ENCODE measurements at regions not wholly inside any gene's neighbourhood (a gene's known extent, or its start where the extent isn't known, plus 50 kb on each side); places are given as distances from the start of the nearest gene placed in this dataset.
"Not testable (repeated sequence)": the region's sequence is repeated elsewhere in the genome, so short reads cannot be mapped to it uniquely, and the experiment has no call there.

- DNase-seq, result not testable (repeated sequence)
These were observed 901.0 kb downstream of the DSC3 start for GRCh38 chr18:30141506-30141905.

- DNase-seq, result no peak
These were observed 902.8 kb downstream of the DSC3 start for GRCh38 chr18:30139631-30140287.

DNA sequence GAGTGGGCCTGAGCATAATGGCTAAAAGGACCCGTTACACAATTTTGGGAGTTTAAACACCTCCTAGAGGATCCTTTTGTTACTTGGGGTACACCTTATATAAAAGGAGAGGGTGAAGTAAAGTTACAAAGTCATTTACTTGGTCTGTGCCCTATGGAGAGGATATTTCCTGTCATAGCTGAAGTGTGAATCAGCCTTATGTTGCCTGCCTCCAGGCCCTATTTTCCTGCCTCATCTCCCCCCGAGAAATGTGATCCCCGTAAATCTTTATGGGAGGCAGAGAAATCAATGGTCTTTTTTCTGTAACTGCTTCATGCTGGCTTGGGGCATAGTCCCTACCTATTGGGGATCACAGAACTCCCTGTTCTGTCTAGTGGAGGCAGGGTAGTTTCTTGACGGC lies 906.6 kb downstream of the DSC3 start:
- DNase-seq, result no peak

GRCh38 chr18:30134020-30134419 lies 908.5 kb downstream of the DSC3 start:
- no peak for DNase-seq

- no peak for DNase-seq
These were observed 909.6 kb downstream of the DSC3 start for GRCh38 chr18:30132959-30133358.

- DNase-seq, result no peak
These were observed 921.1 kb downstream of the DSC3 start for GRCh38 chr18:30121397-30121796.

DNA sequence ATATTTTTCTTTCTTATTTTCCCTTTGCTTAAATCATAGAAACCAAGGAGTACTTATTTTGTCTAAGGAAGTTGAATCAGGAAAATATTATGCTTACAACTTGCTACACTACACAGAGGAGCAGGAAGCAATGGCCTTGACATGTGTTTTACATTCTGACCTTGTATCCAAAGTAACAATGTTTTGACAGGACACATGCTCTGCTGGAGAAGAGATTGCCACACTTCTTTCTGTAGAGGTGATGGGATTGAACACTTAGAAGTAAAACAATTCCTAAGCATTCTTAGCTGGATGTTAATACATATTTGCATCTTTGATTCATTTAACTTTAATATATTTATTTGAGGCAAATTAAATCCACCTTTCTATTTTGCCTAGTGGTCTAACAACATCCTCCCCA lies 929.1 kb downstream of the DSC3 start:
- DNase-seq, result no peak

GRCh38 chr18:30106356-30106755 lies 936.2 kb downstream of the DSC3 start:
- DNase-seq, result no peak

DNA sequence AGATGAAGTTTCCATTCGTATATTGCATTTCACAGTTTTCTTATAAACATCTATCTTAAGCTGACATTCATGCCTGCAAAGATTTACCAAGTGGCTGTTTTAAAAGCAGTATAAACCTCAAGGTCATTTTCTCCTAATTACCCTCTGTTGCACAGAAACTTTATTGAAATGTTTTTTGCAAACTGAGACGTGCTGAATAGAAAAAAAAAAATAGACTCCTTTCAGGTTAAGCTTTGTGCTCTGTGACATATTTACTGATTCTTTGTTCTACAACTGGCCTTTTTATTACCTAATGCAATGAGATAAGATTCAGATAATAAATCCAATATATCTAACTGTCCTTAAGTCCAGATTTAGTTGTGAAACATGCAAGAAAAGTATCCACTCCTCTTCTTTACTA lies 938.7 kb downstream of the DSC3 start:
- no peak for DNase-seq

DNA sequence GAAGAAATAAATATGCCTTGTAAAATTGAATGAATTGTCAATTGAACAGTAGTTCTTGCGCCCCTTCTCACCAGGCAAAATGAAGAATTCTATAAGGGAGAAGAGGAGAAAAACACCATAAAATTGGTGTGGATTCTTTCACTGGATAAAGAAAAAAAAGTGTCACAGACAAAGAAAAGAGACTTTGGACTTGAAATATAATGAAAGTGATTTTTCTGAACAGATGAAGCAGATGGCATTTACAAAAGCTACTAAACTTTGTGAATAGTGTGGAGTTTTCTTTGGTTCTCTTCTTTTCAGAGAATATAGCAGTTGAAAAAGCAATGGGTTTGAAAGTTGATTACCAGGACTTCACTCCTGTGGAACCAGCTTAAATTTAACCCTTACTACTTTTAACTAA lies 945.7 kb downstream of the DSC3 start:
- DNase-seq, result no peak

- no peak for DNase-seq
These were observed 948.0 kb downstream of the DSC3 start for GRCh38 chr18:30094556-30094955.

DNA sequence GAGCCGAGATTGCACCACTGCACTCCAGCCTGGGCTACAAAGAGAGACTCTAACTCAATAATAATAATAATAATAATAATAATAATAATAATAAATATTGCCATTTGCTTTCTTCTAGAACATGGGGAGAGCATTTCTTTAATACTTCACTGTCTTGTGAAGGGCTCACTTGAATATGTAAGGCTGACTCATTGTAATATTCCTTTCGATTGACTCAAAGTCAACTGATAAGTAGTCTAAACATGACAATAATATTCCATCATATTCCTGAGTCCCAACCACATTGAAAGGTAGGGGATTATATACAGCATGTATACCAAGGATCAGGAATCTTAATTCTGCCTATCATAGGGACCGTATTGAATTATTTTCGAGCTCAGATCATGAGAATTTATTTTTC lies 949.2 kb downstream of the DSC3 start:
- DNase-seq, result no peak

GRCh38 chr18:30088238-30089015 lies 954.1 kb downstream of the DSC3 start:
- no peak for DNase-seq

- no peak for DNase-seq
These were observed 956.2 kb downstream of the DSC3 start for GRCh38 chr18:30086351-30086750.

GRCh38 chr18:30081122-30081521 lies 961.4 kb downstream of the DSC3 start:
- DNase-seq, result no peak

DNA sequence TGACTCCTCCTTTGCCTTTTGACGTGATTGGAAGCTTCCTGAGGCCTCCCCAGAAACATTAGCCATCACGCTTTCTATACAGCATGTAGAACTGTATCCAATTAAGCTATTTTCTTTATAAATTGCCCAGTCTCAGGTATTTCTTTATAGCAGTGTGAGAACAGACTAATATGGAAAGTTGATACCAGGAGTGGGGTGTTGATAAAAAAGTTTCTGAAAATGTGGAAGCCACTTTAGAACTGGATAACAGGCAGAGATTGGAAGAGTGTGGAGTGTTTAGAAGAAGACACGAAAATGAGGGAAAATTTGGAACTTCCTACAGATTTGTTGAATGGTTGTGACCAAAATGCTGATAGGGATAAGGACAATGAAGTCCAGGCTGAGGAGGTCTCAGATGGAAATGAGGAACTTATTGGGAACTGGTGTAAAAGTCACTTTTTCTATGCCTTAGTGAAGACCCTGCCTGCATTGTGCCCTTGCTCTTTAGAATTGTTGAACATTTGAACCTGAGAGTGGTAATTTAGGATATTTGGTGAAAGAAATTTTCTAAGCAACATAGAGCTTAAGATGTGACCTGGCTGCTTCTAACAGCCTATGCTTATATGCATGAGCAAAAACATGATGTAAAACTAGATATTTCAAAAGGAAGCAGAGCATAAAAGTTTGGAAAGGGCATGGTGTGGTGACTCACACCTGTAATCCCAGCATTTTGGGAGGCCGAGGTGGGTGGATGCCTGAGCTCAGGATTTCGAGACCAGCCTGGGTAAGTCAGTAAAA lies 969.7 kb downstream of the DSC3 start:
- DNase-seq, result no peak

GRCh38 chr18:30066288-30066687 lies 976.3 kb downstream of the DSC3 start:
- DNase-seq, result no peak

GRCh38 chr18:30057398-30057797 lies 985.1 kb downstream of the DSC3 start:
- no peak for DNase-seq

DNA sequence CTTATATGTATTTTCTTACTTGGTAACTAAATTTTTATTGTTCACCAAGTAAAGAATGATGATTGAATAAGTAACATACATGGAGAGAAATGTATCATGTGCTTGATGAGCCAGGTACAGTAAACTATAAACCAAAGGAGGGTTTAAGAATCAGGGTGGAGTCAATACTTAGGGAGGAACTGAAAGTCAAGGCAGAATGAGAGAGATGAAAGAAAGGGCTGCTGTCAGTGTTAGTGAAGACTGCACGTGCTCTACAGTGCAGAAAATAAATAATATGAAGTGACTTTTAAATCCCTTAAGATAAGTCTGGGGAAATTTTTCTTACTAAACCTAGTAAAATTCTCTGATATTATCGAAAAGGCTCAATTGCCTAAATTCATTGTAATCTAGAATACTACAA lies 986.0 kb downstream of the DSC3 start:
- DNase-seq, result no peak

DNA sequence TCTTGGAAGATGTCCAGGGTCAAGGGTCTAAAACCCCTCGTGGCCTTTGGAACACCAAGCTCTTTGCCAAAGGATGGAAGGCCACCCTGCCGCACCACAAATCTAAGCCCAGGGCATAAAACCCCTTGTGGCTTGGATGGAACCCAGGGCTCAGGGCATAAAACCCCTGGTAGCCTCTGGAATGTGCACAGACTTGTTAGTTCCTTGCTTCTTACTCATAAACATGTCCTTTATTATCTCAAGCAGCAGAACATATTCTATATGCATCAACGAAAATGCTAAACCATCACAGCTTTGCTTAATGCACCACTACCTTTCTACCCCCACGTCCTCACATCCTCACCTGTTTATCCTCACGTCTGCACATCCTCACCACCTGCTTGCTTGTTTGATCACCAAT lies 998.0 kb downstream of the DSC3 start:
- DNase-seq, result no peak

DNA sequence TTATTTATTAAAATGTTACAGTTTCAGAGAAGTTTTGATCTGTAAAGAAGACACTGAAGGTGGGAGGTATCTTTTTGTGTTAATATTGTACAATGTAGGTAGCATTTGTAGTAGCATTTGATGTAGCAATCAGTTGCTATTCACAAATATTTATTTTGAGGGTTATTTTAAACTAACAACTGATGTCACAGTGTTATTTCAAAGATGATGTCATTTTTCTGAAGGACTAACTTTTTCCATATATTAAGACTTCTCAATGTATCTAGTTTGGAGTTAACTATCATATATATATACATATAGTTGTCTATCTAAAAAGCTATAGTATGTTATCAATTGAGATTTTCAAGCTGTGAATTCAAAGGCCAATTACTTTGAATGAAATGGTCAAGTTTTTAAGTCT lies 1003.3 kb downstream of the DSC3 start:
- no peak for DNase-seq

DNA sequence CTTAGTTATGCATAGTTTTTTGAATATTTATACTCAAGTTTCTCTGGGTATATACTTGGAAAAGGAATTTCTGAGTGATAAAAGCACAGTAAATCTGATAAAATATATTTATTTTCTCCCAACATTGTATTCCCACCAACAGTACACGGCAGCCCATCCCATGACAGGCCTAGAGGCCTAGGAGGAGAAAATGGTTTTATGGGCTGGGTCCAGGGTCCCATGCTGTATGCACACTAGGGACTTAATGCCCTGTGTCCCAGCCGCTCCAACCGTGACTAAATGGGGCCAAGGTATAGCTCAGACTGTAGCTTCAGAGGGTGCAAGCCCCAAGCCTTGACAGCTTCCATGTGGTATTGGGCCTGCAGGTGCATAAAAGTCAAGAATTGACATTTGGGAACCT lies 1007.7 kb downstream of the DSC3 start:
- DNase-seq, result no peak

DNA sequence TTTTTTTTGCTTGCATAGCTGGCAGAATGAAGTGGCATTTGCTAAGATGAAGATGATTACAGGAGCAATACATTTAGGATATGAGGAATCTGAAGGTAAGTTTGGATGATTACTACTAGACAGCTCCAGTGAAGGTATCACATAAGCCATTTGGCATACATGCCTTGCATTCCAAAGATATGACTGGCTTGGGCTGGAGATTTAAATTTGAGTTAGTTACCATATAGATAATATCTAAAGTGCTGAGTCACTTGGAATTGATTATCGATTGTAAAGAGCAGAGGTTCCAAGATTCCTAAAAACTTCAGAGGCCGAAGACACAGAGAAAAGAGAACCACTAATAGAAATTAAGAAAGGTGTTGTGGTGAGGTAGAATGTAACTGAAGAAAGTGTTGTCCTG lies 1026.4 kb downstream of the DSC3 start:
- DNase-seq, result no peak

DNA sequence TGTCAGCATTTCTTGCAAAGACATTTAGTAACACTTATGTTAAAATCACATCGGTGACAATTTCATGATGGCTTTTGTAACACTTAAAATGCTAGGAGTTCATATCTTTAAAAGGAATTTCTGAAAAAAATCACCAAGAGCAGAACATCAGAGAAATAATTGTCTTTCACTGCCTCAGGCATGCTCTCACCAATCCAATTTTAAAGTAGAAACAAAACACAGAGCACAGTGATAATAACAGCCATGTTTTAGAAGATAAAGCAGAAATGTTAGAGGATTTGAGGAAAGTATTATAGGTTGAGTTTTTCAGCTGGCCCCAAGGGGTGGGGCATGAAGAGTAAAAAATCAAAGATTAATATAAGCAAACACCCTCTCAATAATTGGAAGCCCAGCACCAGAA lies 1037.6 kb downstream of the DSC3 start:
- DNase-seq, result no peak

All from NCI-H2029 treated with DMSO at 0.1 percent for 48 hours (cell line).